ENCODE measurements at regions not wholly inside any gene's neighbourhood (a gene's known extent, or its start where the extent isn't known, plus 50 kb on each side); places are given as distances from the start of the nearest gene placed in this dataset.

DNA sequence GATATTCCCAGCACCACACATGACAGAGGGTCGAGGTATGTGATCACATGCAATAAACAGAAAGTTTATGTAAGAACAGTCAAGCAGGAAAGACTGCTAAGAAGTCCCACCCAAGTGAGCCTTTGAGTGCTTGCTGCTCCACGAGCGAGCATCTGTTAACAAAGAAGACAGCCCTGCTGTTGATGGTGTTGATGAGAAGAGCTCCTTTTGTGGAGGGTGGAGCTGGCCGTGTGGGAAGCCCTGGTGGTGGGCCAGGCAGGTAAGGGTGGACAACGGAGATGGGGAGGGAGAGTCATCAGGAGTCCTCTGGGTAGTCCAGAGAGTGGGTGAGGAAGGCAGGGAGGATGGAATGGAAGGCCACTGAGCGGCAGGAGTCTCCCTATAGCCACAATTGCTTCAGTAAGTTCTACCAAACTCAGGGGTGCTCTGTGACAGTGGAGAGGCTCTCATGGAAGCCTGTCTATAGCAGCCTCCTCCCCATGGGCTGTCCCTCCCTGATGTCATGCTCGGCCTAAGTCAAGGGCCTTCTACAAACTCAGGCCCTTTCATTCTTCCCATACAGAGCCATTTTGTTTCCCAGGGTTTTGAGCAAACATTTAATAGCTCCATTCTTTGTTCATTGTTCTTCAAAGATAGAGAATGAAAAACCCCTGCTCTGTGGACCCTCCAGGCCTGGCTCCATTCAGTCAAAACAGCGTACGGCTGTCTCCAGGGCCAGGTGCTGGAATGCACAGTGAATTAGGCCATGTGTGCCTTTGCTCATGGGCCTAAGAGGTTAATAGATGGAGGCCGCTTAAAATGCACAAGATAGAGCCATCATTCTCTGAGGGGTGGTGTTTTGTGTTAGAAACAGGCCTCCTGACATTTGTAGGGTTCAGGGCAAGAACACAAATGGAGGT, 494.2 kb upstream of the RAB6C start:
- no peak for TF ChIP-seq POLR2A (IDR thresholded peaks at IDR 0.05)
- TF ChIP-seq, protein P1, sequence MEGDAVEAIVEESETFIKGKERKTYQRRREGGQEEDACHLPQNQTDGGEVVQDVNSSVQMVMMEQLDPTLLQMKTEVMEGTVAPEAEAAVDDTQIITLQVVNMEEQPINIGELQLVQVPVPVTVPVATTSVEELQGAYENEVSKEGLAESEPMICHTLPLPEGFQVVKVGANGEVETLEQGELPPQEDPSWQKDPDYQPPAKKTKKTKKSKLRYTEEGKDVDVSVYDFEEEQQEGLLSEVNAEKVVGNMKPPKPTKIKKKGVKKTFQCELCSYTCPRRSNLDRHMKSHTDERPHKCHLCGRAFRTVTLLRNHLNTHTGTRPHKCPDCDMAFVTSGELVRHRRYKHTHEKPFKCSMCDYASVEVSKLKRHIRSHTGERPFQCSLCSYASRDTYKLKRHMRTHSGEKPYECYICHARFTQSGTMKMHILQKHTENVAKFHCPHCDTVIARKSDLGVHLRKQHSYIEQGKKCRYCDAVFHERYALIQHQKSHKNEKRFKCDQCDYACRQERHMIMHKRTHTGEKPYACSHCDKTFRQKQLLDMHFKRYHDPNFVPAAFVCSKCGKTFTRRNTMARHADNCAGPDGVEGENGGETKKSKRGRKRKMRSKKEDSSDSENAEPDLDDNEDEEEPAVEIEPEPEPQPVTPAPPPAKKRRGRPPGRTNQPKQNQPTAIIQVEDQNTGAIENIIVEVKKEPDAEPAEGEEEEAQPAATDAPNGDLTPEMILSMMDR (IDR thresholded peaks at IDR 0.05): no peak

Measured in prostate gland (tissue), 2 donors.